ENCODE measurements at regions not wholly inside any gene's neighbourhood (a gene's known extent, or its start where the extent isn't known, plus 50 kb on each side); places are given as distances from the start of the nearest gene placed in this dataset.

DNA sequence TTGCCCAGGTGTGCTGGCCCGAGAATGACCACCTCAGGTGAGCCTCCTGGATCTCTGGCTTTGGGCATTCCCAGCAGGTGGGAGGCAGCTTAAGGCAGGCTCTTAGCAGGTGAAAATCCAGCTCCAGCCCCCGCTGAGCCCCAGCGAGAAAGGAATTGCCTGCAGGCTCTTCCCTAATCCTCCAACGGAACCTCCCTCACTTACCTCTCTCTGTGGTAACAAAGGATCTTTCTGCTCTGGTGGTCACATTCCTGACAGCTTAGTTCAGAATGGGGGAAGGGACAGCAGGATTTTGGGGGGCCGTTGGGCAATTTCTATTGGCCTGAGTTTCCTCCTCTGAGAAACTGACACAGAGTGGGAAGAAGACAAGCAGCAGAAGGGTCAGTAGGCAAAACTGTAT, 116.0 kb upstream of the LHX5 start:
- Histone ChIP-seq H3K4me1 (ENCODE audit: control insufficient read depth, insufficient read depth, low read length) (peaks cover 1% of the 10 kb centered on the region), H3K27me3 (ENCODE audit: control insufficient read depth, insufficient read depth) (no peaks in the 10 kb centered on the region), H3K4me3 (ENCODE audit: low read length) (no peak overlapping the region), H3K27ac (ENCODE audit: low read length) (no peak overlapping the region), H3K9me3 (ENCODE audit: control insufficient read depth, low read length) (no peaks in the 10 kb centered on the region)
- ATAC-seq (no peak), DNase-seq (no peak)
- 11% methylated on average over 5 of the region's 5 CpGs for WGBS
- intact Hi-C loops (cut with DNase I) = no loop called here

DNA sequence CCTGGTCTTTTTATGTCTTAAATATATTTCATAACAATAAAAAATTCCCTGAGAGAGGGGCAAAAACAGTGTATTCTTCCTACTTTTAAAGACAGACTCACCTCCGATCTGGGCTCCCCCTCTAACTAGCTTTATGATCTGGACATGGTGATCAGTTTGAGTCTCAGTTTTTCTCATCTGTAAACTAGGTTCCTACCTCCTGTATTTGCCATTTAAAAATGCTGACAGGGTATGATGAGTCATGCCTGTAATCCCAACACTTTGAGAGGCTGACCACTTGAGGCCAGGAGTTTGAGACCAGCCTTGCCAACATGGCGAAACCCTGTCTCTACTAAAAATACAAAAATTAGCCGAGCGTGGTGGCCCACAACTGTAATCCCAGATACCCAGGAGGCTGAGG, 114.8 kb upstream of the LHX5 start:
- H3K4me1 ChIP-seq (ENCODE audit: control insufficient read depth, insufficient read depth, low read length) = peaks cover 1% of the 10 kb centered on the region
- H3K9me3 ChIP-seq (ENCODE audit: control insufficient read depth, low read length) = no peaks in the 10 kb centered on the region
- intact Hi-C loops (cut with DNase I) = no loop called here
- ATAC-seq (no peak), DNase-seq (no peak)
- 79% methylated on average over 4 of the region's 4 CpGs for WGBS
- no peaks in the 10 kb centered on the region for H3K27me3 ChIP-seq (ENCODE audit: control insufficient read depth, insufficient read depth)
- H3K27ac ChIP-seq (ENCODE audit: low read length) = no peak overlapping the region
- H3K4me3 ChIP-seq (ENCODE audit: low read length) = no peak overlapping the region

GRCh38 chr12:113582521-113583218, 111.0 kb upstream of the LHX5 start:
- H3K4me1 ChIP-seq (ENCODE audit: control insufficient read depth, insufficient read depth, low read length) = peaks cover 1% of the 10 kb centered on the region
- ATAC-seq (no peak), DNase-seq (no peak)
- H3K27ac ChIP-seq (ENCODE audit: low read length) = no peak overlapping the region
- 22% methylated on average over 5 of the region's 5 CpGs for WGBS
- intact Hi-C loops (cut with DNase I) = no loop called here
- H3K4me3 ChIP-seq (ENCODE audit: low read length) = no peak overlapping the region
- no peaks in the 10 kb centered on the region for H3K27me3 ChIP-seq (ENCODE audit: control insufficient read depth, insufficient read depth)
- peaks cover 2% of the 10 kb centered on the region for H3K9me3 ChIP-seq (ENCODE audit: control insufficient read depth, low read length)

- Histone ChIP-seq H3K4me1 (ENCODE audit: control insufficient read depth, insufficient read depth, low read length) (peaks cover 1% of the 10 kb centered on the region), H3K27me3 (ENCODE audit: control insufficient read depth, insufficient read depth) (no peaks in the 10 kb centered on the region), H3K4me3 (ENCODE audit: low read length) (no peak overlapping the region), H3K9me3 (ENCODE audit: control insufficient read depth, low read length) (peaks cover 2% of the 10 kb centered on the region), H3K27ac (ENCODE audit: low read length) (no peak overlapping the region)
- intact Hi-C loops (cut with DNase I) = no loop called here
- no peak for DNase-seq
- ATAC-seq = no peak
These were observed 109.7 kb upstream of the LHX5 start for GRCh38 chr12:113581342-113581741.

- H3K9me3 ChIP-seq (ENCODE audit: control insufficient read depth, low read length) = peaks cover 2% of the 10 kb centered on the region
- WGBS = 69% methylated on average over 2 of the region's 2 CpGs
- ATAC-seq = no peak
- intact Hi-C loops (cut with DNase I) = no loop called here
- no peaks in the 10 kb centered on the region for H3K27me3 ChIP-seq (ENCODE audit: control insufficient read depth, insufficient read depth)
- no peak for DNase-seq
- no peak overlapping the region for H3K4me3 ChIP-seq (ENCODE audit: low read length)
- H3K27ac ChIP-seq (ENCODE audit: low read length) = no peak overlapping the region
- H3K4me1 ChIP-seq (ENCODE audit: control insufficient read depth, insufficient read depth, low read length) = peaks cover under 1% of the 10 kb centered on the region
These were observed 108.8 kb upstream of the LHX5 start for GRCh38 chr12:113580437-113580836.

DNA sequence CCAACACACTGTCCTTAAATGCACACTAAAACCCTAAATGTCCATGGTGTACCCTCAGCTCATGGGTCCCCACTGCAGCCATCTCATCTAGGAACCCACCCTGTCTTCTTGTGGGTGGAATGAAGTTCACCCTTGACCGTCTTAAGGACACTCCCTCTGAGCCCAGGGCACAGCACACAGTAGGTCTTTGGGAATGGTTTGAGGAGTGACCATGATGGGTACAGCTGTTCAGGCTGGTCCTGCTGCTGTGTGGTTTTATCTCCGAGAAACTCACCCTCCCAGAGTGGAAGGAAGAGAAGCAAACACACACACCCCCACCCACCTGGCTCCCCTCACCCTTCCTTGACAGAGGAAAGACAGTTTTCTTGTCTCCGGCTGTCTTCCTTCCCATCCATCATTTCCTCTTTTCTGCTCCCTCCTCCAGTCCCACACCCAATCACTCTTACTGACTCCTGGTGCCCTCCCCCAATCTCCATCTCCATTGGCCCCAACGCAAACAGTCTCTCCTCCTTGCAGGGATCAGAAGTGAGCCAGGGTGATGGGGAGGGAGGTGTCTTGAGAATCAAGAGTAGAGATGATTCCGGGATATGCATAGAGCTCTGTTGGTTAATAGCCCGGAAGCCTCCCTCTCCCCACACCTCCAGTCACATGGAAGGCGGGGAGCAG, 105.9 kb upstream of the LHX5 start:
- ATAC-seq (no peak), DNase-seq (no peak)
- Histone ChIP-seq H3K4me1 (ENCODE audit: control insufficient read depth, insufficient read depth, low read length) (no peaks in the 10 kb centered on the region), H3K27ac (ENCODE audit: low read length) (no peak overlapping the region), H3K27me3 (ENCODE audit: control insufficient read depth, insufficient read depth) (no peaks in the 10 kb centered on the region), H3K4me3 (ENCODE audit: low read length) (no peak overlapping the region), H3K9me3 (ENCODE audit: control insufficient read depth, low read length) (peaks cover 2% of the 10 kb centered on the region)
- intact Hi-C loops (cut with DNase I) = no loop called here
- WGBS = 25% methylated on average over 7 of the region's 7 CpGs

DNA sequence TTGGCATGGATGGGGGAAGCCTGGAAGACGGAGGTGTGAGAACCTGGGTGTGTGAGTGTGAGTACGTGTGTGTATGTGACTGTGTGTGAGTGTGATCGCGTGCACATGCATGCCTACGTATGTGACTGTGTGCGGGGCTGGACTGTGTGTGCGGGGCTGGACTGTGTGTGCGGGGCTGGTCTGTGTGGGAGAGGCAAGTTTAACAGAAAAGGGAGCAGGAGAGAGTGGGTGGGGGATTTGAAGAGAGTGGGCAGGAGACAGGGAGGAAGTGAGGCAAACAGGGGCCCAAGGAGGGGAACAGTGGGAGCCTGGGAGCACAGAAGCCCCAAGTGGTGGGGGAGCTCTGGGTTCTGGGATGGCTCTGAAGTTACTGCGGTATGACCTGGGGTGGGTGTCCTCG, 103.7 kb upstream of the LHX5 start:
- Histone ChIP-seq H3K27ac (ENCODE audit: low read length) (no peak overlapping the region), H3K4me3 (ENCODE audit: low read length) (no peak overlapping the region), H3K4me1 (ENCODE audit: control insufficient read depth, insufficient read depth, low read length) (no peaks in the 10 kb centered on the region), H3K27me3 (ENCODE audit: control insufficient read depth, insufficient read depth) (no peaks in the 10 kb centered on the region), H3K9me3 (ENCODE audit: control insufficient read depth, low read length) (peaks cover 2% of the 10 kb centered on the region)
- DNase-seq = no peak
- intact Hi-C loops (cut with DNase I) = no loop called here
- ATAC-seq = no peak
- 74% methylated on average over 10 of the region's 10 CpGs for WGBS

- Histone ChIP-seq H3K9me3 (ENCODE audit: control insufficient read depth, low read length) (no peaks in the 10 kb centered on the region), H3K4me1 (ENCODE audit: control insufficient read depth, insufficient read depth, low read length) (no peaks in the 10 kb centered on the region), H3K27ac (ENCODE audit: low read length) (no peak overlapping the region), H3K27me3 (ENCODE audit: control insufficient read depth, insufficient read depth) (no peaks in the 10 kb centered on the region), H3K4me3 (ENCODE audit: low read length) (no peak overlapping the region)
- ATAC-seq = no peak
- 92% methylated on average over 1 of the region's 1 CpG for WGBS
- intact Hi-C loops (cut with DNase I) = no loop called here
- no peak for DNase-seq
These were observed 101.5 kb upstream of the LHX5 start for GRCh38 chr12:113573148-113573547.

GRCh38 chr12:113571713-113572112, 100.0 kb upstream of the LHX5 start:
- intact Hi-C loops (cut with DNase I) = no loop called here
- ATAC-seq (no peak), DNase-seq (no peak)
- Histone ChIP-seq H3K4me3 (ENCODE audit: low read length) (no peak overlapping the region), H3K4me1 (ENCODE audit: control insufficient read depth, insufficient read depth, low read length) (no peaks in the 10 kb centered on the region), H3K27me3 (ENCODE audit: control insufficient read depth, insufficient read depth) (no peaks in the 10 kb centered on the region), H3K9me3 (ENCODE audit: control insufficient read depth, low read length) (no peaks in the 10 kb centered on the region), H3K27ac (ENCODE audit: low read length) (no peak overlapping the region)
- WGBS = 69% methylated on average over 3 of the region's 3 CpGs

DNA sequence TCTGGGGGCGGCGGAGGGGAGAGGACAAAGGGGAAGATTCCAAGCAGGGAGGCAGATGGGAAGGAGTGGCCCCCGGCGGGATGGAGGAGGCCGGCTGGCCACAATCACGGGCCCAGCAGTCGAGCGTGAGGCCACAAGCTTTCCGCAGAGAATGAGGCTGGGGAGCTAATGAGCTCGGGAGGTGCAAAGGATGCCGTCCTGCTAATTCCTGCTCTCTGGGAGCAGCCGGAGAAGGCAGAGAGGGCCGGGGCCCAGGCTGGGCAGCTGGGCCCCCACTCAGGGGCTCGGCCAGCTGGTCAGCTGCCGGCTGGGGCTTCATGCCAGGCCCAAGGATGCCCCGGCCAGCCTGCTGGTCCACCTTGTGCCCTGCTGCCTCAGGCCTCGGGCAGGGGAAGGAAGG, 98.1 kb upstream of the LHX5 start:
- WGBS = 54% methylated on average over 17 of the region's 17 CpGs
- no peak for DNase-seq
- H3K9me3 ChIP-seq (ENCODE audit: control insufficient read depth, low read length) = no peaks in the 10 kb centered on the region
- H3K4me3 ChIP-seq (ENCODE audit: low read length) = no peak overlapping the region
- H3K27ac ChIP-seq (ENCODE audit: low read length) = no peak overlapping the region
- intact Hi-C loops (cut with DNase I) = no loop called here
- H3K4me1 ChIP-seq (ENCODE audit: control insufficient read depth, insufficient read depth, low read length) = no peaks in the 10 kb centered on the region
- H3K27me3 ChIP-seq (ENCODE audit: control insufficient read depth, insufficient read depth) = no peaks in the 10 kb centered on the region
- no peak for ATAC-seq

DNA sequence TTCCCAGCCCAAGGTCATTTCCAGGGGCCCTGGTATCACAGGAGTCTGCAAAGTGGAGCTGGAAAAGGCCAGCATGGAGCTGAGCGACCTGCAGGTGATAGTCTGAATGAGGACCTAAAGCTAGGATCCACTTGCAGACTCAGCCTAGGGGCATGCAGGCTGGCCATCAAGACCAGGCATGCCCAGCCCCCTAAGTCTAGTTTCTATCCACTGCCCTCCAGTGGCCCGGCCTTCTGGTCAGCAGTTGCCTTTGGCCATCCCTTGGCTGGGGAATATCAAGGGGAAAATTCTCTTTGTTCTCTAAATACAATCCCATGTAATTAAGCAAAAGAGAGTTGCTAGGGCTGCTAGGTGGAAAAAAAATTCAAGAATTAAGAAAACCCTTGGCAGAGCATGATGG, 96.3 kb upstream of the LHX5 start:
- ATAC-seq = no peak
- H3K9me3 ChIP-seq (ENCODE audit: control insufficient read depth, low read length) = no peaks in the 10 kb centered on the region
- intact Hi-C loops (cut with DNase I) = no loop called here
- no peaks in the 10 kb centered on the region for H3K4me1 ChIP-seq (ENCODE audit: control insufficient read depth, insufficient read depth, low read length)
- no peak for DNase-seq
- no peaks in the 10 kb centered on the region for H3K27me3 ChIP-seq (ENCODE audit: control insufficient read depth, insufficient read depth)
- no peak overlapping the region for H3K4me3 ChIP-seq (ENCODE audit: low read length)
- H3K27ac ChIP-seq (ENCODE audit: low read length) = no peak overlapping the region
- 90% methylated on average over 2 of the region's 2 CpGs for WGBS

- no peak for DNase-seq
- 33% methylated on average over 8 of the region's 8 CpGs for WGBS
- no peak for ATAC-seq
- Histone ChIP-seq H3K27me3 (ENCODE audit: control insufficient read depth, insufficient read depth) (no peaks in the 10 kb centered on the region), H3K4me3 (ENCODE audit: low read length) (no peak overlapping the region), H3K27ac (ENCODE audit: low read length) (no peak overlapping the region), H3K4me1 (ENCODE audit: control insufficient read depth, insufficient read depth, low read length) (no peaks in the 10 kb centered on the region), H3K9me3 (ENCODE audit: control insufficient read depth, low read length) (no peaks in the 10 kb centered on the region)
- intact Hi-C loops (cut with DNase I) = no loop called here
These were observed 93.7 kb upstream of the LHX5 start for GRCh38 chr12:113565368-113565767.
